ENCODE measurements at regions not wholly inside any gene's neighbourhood (a gene's known extent, or its start where the extent isn't known, plus 50 kb on each side); places are given as distances from the start of the nearest gene placed in this dataset.
A peak's percentile ranks its signal among the peaks of the same experiment; 100 is the strongest.

GRCh38 chr10:4144817-4145216 is 359.8 kb upstream of the KLF6 start:
- Histone ChIP-seq H3K27ac (ENCODE audit: insufficient read depth, low read depth, low read length) (no peak overlapping the region), H3K36me3 (ENCODE audit: control insufficient read depth in 2 of 2, extremely low read depth in 1 of 2, insufficient read depth in 2 of 2, low read length in 2 of 2) (no peaks in the 10 kb centered on the region), H4K20me1 (replicated peaks; ENCODE audit: control insufficient read depth, extremely low read depth, insufficient read depth, low read length) (no peaks in the 10 kb centered on the region), H3K4me2 (ENCODE audit: insufficient read depth, low read length) (no peak overlapping the region), H3K79me2 (ENCODE audit: control insufficient read depth, insufficient read depth, low read length) (no peaks in the 10 kb centered on the region), H3K4me1 (ENCODE audit: control insufficient read depth, extremely low read depth, insufficient read depth, low read length) (no peaks in the 10 kb centered on the region), H3K9me1 (replicated peaks; ENCODE audit: control insufficient read depth, extremely low read depth, insufficient read depth, low read length) (no peaks in the 10 kb centered on the region), H3K9me3 (replicated peaks; ENCODE audit: control insufficient read depth, insufficient read depth, low read length) (no peaks in the 10 kb centered on the region), H2AFZ (ENCODE audit: low read depth, low read length) (no peak overlapping the region), H3K9ac (replicated peaks; ENCODE audit: extremely low read depth, insufficient read depth, low read length) (no peak overlapping the region), H3K4me3 (replicated peaks in 1 of 3; ENCODE audit: insufficient read depth in 1 of 3, low read depth in 1 of 3, low read length in 3 of 3) (no peak overlapping the region), H3K27me3 (ENCODE audit: control insufficient read depth in 2 of 2, insufficient read depth in 2 of 2, low read length in 2 of 2) (no peaks in the 10 kb centered on the region)
- dilution Hi-C loops (cut with MboI; ENCODE audit: extremely low pct_ligation_motif_present, low sequenced_read_pairs) (no loop called here), intact Hi-C loops (cut with micrococcal nuclease) (no loop called here)
- BruUV-seq (replicated peaks) = no TSS peak
- DNase-seq (ENCODE audit: low read depth, low spot score) (no peak), FAIRE-seq (no peak)
- TF ChIP-seq JUN (IDR thresholded peaks at IDR 0.05; ENCODE audit: borderline replicate concordance, insufficient read depth, insufficient read length, low read depth) = peak; percentile 23
- peak; percentile 43 for TF ChIP-seq FOS (IDR thresholded peaks at IDR 0.05; ENCODE audit: borderline replicate concordance, insufficient read depth, low read length)
- TF ChIP-seq CTCF (IDR thresholded peaks at IDR 0.05; ENCODE audit: extremely low read depth in 1 of 2, insufficient read depth in 1 of 2, low read depth in 1 of 2, low read length in 2 of 2) = no peak
- no peak for TF ChIP-seq EZH2 (IDR thresholded peaks at IDR 0.05; ENCODE audit: borderline replicate concordance, low read depth, low read length, severe bottlenecking)
- TF ChIP-seq MYC (IDR thresholded peaks at IDR 0.05; ENCODE audit: low read depth, low read length) = no peak
- CTCF ChIA-PET = interaction anchor here (1.0 to 1.4 kb wide), 2 partner anchors 10 to 11 kb away, joined by 3 read pairs; no protein-coding TSS in a partner anchor
- POLR2A ChIA-PET = no interaction called here

- Histone ChIP-seq H4K20me1 (replicated peaks; ENCODE audit: control insufficient read depth, extremely low read depth, insufficient read depth, low read length) (no peaks in the 10 kb centered on the region), H3K4me3 (replicated peaks in 1 of 3; ENCODE audit: insufficient read depth in 1 of 3, low read depth in 1 of 3, low read length in 3 of 3) (no peak overlapping the region), H3K27ac (ENCODE audit: insufficient read depth, low read depth, low read length) (no peak overlapping the region), H3K4me1 (ENCODE audit: control insufficient read depth, extremely low read depth, insufficient read depth, low read length) (no peaks in the 10 kb centered on the region), H3K4me2 (ENCODE audit: insufficient read depth, low read length) (no peak overlapping the region), H3K27me3 (ENCODE audit: control insufficient read depth in 2 of 2, insufficient read depth in 2 of 2, low read length in 2 of 2) (no peaks in the 10 kb centered on the region), H3K9ac (replicated peaks; ENCODE audit: extremely low read depth, insufficient read depth, low read length) (no peak overlapping the region), H3K36me3 (ENCODE audit: control insufficient read depth in 2 of 2, extremely low read depth in 1 of 2, insufficient read depth in 2 of 2, low read length in 2 of 2) (no peaks in the 10 kb centered on the region), H3K9me3 (replicated peaks; ENCODE audit: control insufficient read depth, insufficient read depth, low read length) (no peaks in the 10 kb centered on the region), H3K79me2 (ENCODE audit: control insufficient read depth, insufficient read depth, low read length) (no peaks in the 10 kb centered on the region), H3K9me1 (replicated peaks; ENCODE audit: control insufficient read depth, extremely low read depth, insufficient read depth, low read length) (no peaks in the 10 kb centered on the region), H2AFZ (ENCODE audit: low read depth, low read length) (no peak overlapping the region)
- CTCF ChIA-PET = interaction anchor here (0.5 to 2.4 kb wide), 5 partner anchors 9 to 161 kb away, joined by 3 to 9 read pairs (median 3); no protein-coding TSS in a partner anchor
- dilution Hi-C loops (cut with MboI; ENCODE audit: extremely low pct_ligation_motif_present, low sequenced_read_pairs) (no loop called here), intact Hi-C loops (cut with micrococcal nuclease) (no loop called here)
- TF ChIP-seq GATA2 (IDR thresholded peaks at IDR 0.05; ENCODE audit: insufficient read depth, insufficient read length, low read depth, low read length) = no peak
- POLR2A ChIA-PET = no interaction called here
- DNase-seq (ENCODE audit: low read depth, low spot score) = peak; percentile 20
- no peak for FAIRE-seq
- no TSS peak for BruUV-seq (replicated peaks)
Observed at GRCh38 chr10:4141471-4141870, 356.5 kb upstream of the KLF6 start.
